BJ (cell line): ENCODE measurements at regions not wholly inside any gene's neighbourhood (a gene's known extent, or its start where the extent isn't known, plus 50 kb on each side); places are given as distances from the start of the nearest gene placed in this dataset.

Source experiments
- CTCF ChIA-PET: fragments of 350-600 bp; formaldehyde crosslinking; extraction: SDS; loops from one replicate; lab custom pipeline; 2021; ENCODE audit warnings: antibody characterized with exemption, inconsistent platforms; lab: Yijun Ruan, JAX
- POLR2A ChIA-PET: fragments of 300-600 bp; sonication (Branson Sonifier 250); formaldehyde crosslinking; extraction: SDS; loops from one replicate; lab custom pipeline; 2021; ENCODE audit warnings: antibody characterized with exemption; lab: Charles Lee
- DNase-seq: peaks from one replicate; pipeline ENCODE4 v3.0.0-alpha.2; 2011; ENCODE audit warnings: low read depth
- H3K27me3 ChIP-seq: 2 replicates; pipeline ENCODE4 v1.6.0; 2011; ENCODE audit warnings: low read length; ENCODE audit not compliant: control insufficient read depth, insufficient read depth
- H3K36me3 ChIP-seq: 2 replicates; pipeline ENCODE4 v1.5.1; 2011; ENCODE audit warnings: low read length; ENCODE audit not compliant: control insufficient read depth, insufficient read depth
- H3K4me3 ChIP-seq: 2 replicates; pipeline ENCODE4 v1.5.1; 2011; ENCODE audit warnings: low read depth, mild to moderate bottlenecking, control low read depth, low read length
- TF ChIP-seq, protein P1 (sequence below): IDR thresholded peaks from 2 replicates; pipeline ENCODE4 v1.5.1; 2011; ENCODE audit warnings: low read depth, mild to moderate bottlenecking, control low read depth, inconsistent platforms, low read length, moderate library complexity; ENCODE audit not compliant: insufficient read depth

DNA sequence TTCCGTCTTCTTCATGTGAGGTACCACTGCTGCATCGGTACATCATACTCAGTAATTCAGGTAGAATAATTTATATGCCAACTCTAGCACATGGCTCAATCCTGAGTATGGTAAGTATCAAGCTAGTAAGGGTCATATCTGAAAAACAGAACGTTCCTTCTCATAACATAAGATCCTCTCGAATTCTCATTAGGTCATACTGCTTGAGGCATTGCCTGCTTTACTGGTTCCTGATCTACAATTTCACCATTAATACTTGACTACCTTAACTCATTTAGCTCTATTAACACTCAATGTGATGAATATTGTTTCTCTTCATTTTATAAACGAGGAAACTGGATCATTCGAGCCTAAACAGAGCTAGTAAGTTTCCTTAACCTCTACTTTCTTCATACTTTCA is 871.6 kb downstream of the BRINP3 start:
- Histone ChIP-seq H3K4me3 (no peak overlapping the region), H3K36me3 (no peaks in the 10 kb centered on the region), H3K27me3 (no peaks in the 10 kb centered on the region)
- TF ChIP-seq, protein P1, sequence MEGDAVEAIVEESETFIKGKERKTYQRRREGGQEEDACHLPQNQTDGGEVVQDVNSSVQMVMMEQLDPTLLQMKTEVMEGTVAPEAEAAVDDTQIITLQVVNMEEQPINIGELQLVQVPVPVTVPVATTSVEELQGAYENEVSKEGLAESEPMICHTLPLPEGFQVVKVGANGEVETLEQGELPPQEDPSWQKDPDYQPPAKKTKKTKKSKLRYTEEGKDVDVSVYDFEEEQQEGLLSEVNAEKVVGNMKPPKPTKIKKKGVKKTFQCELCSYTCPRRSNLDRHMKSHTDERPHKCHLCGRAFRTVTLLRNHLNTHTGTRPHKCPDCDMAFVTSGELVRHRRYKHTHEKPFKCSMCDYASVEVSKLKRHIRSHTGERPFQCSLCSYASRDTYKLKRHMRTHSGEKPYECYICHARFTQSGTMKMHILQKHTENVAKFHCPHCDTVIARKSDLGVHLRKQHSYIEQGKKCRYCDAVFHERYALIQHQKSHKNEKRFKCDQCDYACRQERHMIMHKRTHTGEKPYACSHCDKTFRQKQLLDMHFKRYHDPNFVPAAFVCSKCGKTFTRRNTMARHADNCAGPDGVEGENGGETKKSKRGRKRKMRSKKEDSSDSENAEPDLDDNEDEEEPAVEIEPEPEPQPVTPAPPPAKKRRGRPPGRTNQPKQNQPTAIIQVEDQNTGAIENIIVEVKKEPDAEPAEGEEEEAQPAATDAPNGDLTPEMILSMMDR: no peak
- CTCF ChIA-PET: no interaction called here
- POLR2A ChIA-PET: no interaction called here
- DNase-seq: no peak

DNA sequence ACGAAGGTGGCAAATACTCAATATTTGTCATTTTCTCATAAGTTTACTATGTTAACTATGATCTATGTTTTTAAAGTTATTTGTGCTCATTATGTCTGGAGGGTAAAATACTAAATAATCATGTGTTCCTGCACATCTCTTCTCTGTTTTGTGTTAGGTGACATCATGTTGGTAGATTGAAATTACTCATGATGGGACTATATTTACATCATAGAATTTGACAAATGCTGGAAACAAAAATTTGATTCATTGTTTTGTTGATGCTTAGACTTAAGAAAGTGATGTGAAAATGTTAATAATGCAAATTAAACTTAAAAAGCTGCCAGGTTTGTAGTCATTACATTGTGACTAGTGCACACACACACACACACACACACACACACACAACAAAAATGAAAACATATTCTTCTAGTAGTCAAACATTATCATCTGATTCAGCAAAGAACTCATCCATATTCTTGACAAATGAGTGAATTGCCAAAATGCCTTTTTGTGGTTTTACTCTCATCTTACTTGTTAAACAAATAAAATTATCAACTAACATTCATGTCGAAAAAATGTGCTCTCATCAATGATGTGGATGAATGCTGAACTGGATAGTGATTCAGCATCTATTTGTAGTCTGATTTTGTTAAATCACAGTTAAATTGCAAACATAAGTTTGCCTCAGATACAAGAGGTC is 870.7 kb downstream of the BRINP3 start:
- DNase-seq: no peak
- CTCF ChIA-PET: no interaction called here
- H3K4me3 ChIP-seq: no peak overlapping the region
- TF ChIP-seq, protein P1: no peak
- no peaks in the 10 kb centered on the region for H3K27me3 ChIP-seq
- no peaks in the 10 kb centered on the region for H3K36me3 ChIP-seq
- POLR2A ChIA-PET: no interaction called here

DNA sequence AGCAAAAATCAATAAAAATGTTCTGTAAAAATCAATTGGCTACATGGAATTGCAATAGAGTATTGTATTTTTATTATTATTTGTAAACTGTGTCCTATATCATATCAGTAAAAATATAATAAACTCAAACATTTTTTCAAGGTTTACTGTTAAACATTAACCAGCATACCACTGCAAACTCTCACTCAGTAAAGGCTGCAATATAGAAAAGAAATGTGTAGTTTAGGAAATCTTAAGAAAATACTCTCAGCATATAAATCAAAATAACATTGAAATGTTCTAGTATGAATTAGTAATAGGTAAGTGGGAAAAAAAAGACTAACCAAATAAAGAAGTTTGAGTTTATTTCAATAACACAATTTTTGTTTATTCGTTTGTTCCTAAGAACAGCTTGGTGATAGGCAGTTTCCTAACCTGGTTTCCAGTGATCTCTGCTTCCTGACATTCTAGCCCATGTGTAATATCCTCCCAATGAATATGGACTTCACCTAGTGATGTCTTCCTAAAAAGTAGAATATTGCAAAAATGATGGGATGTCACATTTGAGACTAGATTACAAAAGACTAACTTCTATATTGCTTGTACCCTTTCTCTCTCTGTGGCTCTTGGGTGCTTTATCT is 870.1 kb downstream of the BRINP3 start:
- DNase-seq: no peak
- ChIA-PET CTCF (no interaction called here), POLR2A (no interaction called here)
- Histone ChIP-seq H3K27me3 (no peaks in the 10 kb centered on the region), H3K36me3 (no peaks in the 10 kb centered on the region), H3K4me3 (no peak overlapping the region)
- TF ChIP-seq, protein P1: no peak

DNA sequence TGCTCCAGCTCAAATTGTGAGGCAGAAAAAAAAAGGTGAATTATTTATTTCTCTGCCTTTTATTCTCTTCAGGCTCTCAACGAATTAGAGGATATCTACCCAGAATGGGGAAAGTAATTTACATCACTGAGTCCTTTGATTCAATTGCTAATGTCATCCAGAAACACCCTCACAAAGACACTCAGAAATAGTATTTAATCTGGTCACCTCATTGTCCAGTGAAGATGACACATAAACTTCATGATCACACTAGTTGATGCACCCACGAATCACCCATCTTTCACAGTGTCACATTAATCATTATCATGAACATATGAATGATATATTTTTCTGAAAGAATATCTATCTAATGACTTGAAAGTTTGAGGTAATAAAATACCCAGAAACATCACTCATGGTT is 868.5 kb downstream of the BRINP3 start:
- TF ChIP-seq, protein P1: no peak
- POLR2A ChIA-PET: no interaction called here
- CTCF ChIA-PET: no interaction called here

DNA sequence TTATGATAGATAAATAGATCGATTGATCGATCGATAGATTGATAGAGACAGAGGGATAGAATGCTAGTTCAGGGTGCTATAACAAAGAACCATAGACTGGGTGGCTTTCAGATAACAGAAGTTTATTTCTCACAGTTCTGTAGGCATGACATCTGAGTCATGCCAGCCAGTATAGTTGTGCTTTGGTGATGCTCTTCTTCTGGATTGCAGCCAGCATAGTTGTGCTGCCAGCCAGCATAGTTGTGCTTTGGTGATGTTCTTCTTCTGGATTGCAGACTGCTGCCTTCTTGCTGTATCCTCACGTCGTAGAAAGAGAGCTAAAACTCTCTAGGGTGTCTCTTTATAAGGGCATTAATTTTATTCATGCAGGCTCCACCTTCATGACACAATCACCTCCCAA is 860.8 kb downstream of the BRINP3 start:
- POLR2A ChIA-PET: no interaction called here
- Histone ChIP-seq H3K36me3 (no peaks in the 10 kb centered on the region), H3K27me3 (no peaks in the 10 kb centered on the region), H3K4me3 (no peak overlapping the region)
- CTCF ChIA-PET: no interaction called here
- DNase-seq: no peak
- TF ChIP-seq, protein P1: no peak

More for the DNA sequence above, 868.5 kb downstream of the BRINP3 start:
- Histone ChIP-seq H3K27me3 (no peaks in the 10 kb centered on the region), H3K4me3 (no peak overlapping the region), H3K36me3 (no peaks in the 10 kb centered on the region)
- DNase-seq: no peak
